ENCODE measurements at regions not wholly inside any gene's neighbourhood (a gene's known extent, or its start where the extent isn't known, plus 50 kb on each side); places are given as distances from the start of the nearest gene placed in this dataset.

DNA sequence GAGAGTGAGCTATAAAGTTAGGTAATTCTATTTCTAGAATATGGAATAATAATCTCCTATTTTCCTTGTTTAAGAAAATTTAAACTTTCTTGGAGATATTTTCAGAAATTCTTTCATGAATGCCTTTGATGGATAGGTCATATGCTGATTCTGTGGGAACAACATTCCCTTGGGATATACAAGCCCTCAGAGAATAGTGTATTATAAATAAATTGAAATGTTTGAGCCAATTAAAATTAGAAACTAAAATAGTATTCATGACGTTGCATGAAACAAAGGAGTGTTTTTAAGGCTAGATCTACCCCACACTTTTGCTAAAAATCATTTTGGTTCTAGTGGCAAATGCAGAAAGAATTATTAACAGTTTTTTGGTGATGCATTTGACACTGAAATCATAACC, 269.3 kb upstream of the ANO3 start:
- DNase-seq, result no peak

DNA sequence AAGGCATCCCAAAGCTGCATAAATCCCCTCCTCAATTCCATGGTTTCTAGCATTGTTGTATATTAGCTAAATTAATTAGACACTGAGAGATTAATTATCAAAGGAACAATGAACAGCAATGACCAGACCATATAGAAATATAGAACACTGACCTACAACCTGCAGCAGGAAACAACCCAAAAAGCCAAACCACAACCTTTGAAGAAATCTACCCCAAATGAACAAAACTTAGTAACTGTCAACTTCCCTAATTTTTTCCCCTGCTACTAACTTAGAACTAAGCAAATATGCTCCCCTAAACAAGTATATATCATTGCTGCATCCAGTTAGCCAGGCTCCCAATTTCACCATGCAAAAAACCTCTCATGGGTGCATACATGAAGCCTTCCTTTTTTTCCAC, 268.0 kb upstream of the ANO3 start:
- no peak for DNase-seq

DNA sequence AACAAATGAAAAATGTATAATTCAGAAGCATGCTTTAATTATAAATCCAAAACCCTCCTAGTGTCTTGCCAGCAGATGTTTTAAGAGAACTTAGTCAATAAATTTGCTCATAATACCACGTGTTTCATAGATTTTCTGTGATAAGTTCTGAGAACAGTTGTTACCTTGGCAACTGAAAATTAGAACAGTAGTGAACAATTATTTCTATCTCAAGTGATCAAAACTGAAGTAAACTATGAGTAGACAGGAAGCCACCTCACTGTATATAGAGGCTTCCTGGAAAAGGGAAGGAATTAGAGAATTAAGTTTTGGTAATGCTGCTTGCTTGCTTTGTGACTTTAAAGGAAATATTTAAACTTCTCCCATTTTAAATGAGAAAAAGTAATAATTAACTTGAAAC, 266.0 kb upstream of the ANO3 start:
- DNase-seq, result no peak

DNA sequence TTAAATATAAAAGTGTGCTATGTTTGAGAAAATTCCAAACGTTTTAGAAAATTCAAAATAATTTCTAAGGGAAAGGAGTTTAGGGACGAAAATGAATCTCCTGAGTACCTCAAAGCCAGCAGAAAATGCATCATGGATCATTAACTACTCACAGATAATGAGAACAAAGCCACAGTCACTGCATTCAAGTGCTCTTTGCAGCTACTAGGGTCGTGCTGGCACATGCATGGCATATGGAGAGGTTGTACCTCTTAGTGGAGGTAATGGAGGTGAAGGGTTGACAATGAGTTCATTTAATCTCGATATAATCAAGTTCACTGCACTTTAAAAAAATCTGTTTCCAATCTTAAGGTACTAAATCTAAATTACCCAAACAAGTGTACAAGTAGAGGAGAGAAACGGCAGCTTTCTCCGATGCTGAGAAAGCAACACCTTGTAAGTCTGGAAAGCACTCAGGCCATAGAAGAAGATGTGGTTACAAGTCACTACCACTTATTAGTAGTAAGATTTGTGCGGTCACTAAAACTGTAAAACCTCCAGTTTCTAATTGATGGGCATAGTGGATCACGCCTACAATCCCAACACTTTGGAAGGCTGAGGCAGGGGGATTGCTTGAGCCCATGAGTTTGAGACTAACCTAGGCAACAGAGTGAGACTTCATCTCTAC, 261.1 kb upstream of the ANO3 start:
- DNase-seq, result no peak

DNA sequence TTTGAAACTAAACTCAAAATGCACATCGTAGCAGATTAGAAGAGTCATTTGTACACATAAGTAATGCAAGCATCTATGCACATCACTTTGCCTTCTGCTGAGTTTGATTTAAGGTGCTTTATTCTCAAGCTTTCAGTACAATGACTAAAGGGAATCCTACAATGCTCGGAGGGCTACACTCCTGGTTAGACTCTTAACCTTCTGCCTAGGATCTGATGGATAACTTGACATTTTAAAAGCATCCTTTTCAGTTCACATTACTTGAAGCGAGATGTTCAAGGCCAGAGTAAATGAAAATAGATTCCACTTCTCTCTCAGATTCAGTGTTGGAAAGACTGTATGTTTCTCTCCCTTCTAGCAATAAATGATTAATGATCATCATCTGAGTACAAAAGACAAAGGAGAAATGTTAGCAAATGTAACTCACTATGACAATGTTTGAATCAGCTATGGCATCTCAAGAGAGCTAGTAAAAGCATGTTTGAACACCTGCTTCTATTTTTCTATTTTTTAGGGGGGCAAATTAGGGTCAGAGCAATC, 259.2 kb upstream of the ANO3 start:
- no peak for DNase-seq

DNA sequence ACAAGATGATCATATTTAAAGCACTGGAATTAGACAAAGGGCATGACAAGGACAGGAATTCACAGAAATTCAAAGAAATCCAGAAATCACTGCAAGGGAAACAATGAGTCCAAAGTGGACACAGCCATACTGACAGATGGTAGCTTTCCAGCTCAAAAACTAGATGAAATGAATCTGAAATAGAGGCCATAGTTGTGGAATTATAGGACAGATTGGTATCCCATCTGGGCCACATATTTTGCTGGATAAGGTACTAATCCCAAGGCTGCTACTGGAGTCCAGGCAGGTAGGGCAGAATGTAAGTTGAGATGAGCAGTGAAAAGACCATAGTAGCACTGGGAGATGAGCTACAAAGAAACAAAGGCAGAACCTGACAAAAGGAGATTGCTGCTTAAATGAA, 258.3 kb upstream of the ANO3 start:
- no peak for DNase-seq

DNA sequence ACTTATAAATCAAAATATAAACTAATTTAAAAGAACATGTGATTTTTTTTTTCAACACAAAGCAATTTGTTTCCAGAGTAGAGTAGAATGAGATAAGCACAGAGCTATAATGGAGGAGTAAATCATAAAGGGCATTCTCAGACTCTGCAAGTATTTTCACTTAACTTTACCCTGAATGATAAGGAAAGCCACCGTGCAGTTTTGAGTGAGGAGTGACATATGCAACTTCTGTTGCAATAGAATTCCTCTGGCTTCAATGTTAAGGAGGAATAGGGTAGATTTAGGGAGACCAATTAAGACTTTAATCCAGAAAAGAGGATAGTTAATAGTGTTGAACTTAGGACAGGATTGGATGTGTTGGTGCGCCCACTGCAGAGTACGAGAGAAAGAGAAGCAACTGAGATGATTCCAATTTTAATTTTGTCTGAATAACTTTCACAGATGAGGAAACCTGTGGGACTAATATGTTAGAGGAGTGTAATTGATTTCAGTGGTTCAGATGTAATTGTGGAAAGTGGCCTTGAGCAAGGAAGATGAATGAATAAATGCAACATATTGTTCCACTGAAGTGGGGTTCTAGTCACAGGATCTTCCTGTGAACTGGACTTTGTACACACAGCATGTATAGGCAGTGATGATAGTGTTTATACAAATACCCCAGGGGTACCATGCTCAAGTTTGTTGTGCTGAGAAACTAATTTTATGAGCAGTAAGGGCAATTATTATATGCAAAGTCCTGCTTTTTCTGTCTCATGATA, 255.5 kb upstream of the ANO3 start:
- DNase-seq, result no peak

DNA sequence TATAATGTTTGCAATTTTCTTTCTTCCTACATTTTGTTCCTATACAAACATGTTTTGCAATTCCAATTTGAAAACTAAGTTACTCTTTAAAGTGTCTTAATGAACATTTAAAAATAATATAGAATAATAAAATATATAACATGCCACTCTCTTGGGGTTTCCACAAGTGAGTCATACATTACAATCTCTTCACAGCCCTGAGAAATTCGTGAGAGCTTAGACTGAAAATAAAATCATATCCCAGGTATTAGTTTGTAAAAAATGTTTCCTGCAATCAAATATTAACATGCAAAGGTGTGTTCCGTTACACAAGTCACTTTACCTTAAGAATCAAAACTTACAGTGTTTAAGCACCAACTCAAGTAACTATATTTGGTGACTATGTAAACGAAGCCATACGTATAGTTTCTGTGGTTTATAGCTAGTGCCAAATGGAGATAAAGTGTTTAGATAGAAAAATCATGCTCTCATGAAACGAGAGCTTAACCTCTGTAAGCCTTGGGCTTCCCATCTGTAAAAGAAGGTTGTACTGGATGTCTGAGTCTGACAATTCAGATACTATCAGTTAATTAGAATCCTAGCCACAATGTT, 253.6 kb upstream of the ANO3 start:
- no peak for DNase-seq

DNA sequence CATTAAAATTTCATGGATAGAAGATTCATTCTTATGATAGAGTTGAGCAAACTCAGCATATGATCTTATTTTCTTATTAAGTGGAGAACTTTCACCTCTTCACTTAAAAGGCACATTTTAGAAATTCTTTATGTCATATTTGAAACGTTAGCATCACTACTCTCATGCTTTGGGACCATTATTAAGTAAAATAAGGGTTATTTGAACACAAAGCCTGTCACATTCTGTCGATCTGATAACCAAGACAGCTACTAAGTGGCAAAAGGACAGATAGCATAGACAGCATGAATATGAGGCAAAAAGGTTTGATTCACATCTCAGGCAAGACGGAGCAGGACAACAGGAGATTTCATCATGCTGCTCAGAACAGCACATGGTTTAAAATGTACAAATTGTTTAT, 247.6 kb upstream of the ANO3 start:
- DNase-seq, result no peak

DNA sequence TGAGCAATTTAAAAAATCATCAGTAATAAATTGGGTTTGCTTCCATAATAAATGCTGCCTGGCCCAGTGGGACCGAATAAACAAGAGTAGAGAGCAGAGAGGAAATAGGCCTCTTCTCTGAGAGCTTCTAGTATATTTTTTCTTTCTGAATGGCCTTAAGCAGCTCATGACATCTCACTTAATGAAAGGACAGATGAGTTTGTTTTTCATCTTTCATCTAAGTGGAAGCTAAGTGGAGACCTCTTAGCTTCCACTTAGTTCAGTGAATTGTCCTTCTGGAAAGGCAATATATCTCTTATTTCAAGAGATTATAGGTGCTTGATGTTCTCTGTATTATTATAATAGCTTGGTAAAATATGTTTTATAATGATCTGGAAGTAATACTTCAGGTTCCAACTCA, 245.9 kb upstream of the ANO3 start:
- no peak for DNase-seq

DNA sequence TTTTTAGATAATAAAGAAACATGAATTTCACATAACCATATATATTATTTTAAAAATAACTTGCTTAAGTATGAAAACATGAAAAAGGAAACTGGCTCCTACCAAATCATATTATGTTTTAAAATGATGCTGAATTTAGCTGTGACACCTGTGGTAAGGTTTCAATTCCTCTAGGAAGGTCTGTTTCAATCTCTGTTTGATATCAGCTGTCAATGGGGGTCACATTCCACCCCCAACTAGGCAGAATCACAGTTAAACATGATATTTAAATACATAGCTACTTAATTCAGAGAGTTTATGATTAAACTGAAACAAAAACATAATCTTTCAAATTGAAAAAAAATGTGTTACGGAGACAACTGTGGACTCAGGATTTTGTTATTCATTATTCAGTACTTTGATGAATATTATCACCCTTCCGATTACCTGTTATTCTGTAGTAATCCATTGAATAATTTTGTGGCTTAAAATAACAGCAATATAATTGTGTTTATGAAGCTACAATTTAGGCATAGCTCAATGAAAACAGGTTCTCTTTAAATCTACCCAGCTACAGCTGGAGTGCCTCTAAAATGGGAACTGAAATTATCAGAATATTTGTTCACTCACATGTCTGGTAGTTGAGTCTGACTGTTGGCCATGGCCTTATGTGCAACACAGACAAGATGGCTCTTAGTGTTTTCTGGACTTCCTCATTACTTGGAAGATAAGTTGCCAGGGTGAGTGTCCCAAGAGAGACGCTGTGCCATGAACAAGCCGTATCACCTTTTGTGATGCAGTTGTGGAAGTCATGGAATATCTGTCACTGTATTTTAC, 244.6 kb upstream of the ANO3 start:
- DNase-seq, result no peak

DNA sequence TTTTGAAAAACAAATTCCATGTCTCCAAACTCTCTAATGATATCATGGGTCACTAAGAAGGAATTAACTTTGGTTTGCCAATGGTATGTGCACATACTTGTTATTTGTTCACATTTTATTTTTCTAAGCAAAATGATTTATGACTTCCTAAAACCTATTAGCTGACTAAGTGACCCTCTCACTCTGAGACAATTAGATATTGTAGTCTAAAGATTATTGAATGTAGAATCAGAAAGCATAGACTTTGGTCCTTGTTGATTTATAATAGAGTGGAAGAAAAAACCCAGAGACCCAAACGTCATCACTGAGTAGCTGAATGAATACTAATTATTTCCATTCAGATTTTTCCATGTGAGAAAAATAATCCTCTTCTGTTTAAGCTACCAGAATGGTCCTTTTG, 243.5 kb upstream of the ANO3 start:
- no peak for DNase-seq

DNA sequence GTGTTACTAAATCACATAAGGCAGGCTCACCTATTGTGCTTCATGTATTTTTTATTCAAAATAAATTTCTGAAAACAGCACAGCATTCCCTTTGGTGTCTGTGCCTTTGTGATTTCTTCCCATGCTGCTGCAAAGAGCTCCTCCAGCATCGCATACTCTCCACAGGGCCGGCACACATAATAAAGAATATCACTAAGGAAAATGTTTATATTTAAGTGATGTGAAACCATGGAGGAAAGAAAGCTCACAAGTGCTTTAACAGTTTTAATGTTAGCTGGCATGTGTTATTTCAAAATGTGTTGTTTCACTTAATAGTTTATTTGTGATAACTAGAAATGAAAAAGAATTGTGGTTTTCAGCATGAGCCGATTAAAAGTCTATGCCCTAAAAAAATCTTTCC, 241.3 kb upstream of the ANO3 start:
- no peak for DNase-seq

DNA sequence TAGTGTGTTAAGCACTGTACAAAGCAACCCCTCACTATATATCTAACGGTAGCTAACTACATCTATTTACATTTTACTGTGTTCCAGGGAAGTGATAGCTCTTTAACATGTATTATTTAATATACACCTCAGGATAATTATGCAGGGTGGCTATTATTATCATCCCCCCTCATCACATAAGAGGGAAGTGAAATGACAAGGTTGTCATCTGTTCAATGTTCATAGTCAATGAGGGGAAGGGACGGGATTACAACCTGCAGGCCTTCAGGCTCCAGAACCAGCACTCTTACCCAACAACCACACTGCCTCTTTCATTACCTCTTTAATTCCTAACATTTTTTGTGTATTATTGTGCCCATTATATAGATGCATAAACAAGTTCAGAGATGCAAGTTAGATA, 238.7 kb upstream of the ANO3 start:
- DNase-seq, result no peak

DNA sequence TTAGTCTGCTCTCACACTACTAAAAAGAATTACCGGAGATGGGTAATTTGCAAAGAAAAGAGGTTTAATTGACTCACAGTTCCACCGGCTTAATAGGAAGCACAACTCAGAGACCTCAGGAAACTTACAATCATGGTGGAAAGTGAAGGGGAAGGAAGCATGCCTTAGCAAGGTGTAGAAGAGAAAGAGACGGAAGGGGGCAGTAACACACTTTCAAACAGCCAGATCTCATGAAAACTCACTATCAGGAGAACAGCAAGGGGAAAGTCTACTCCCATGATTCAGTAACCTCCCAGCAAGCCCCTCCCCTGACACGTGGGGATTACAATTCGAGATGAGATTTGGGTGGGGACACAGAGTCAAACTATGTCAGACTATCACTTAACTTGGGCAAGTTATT, 236.6 kb upstream of the ANO3 start:
- no peak for DNase-seq

DNA sequence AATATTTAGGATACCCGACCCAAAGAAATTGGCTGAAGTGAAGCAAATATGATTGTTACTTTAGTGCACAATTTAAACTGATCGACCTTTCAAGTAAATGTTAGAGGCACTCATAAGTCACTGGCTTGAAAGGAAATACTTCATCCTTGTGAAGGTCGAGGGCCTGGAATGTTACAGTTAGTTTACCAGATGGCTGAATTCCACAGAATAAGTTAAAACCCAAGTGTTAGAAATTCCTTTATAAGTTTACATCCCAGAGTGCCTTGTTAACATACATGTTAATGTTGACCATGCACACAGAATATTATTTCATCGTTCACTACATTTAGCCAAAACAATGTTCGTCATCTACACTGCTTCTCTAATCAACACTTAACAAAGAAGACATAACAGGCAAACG, 235.5 kb upstream of the ANO3 start:
- DNase-seq, result no peak

DNA sequence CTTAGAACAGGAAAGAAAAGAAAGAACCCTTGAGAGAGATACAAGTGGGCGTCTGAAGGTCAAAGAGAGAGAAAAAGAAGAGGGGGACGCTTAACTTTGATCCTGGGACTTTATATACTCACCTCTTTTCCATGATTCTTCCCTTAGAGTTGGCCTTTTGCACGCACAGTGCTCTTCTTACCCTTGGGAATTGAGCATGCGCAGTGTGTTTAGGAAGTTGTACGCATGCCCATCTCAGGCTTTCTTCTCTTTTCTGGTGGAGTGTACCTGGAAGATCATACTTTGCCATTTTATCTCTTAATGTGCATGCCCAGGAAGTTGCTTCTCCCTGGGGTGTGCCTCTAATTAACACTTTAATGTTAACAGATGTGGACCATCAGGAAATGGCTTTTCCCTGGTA, 229.6 kb upstream of the ANO3 start:
- no peak for DNase-seq

DNA sequence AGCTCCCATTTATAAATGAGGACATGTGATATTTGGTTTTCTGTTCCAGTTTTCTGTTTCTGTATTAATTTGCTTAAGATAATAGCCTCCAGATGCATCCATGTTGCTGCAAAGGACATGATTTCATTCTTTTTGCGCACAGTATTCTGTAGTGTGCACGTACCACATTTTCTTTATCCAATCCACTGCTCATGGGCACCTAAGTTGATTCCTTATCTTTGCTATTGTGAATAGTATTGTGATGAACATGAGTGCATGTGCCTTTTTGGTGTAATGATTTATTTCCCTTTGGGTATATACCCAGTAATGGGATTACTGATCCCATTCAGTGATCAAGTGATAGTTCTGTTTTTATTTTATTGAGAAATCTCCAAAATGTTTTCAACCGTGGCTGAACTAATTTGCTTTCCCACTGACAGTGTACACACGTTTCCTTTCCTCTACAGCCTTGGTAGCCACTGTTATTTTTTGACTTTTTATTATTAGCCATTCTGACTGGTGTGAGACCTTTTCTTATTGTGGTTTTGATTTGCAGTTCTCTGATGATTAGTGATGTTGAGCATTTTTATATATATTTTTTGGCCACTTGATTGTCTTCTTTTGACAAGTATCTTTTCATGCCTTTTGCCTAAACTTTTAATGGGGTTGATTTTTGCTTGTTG, 226.0 kb upstream of the ANO3 start:
- DNase-seq, result no peak

DNA sequence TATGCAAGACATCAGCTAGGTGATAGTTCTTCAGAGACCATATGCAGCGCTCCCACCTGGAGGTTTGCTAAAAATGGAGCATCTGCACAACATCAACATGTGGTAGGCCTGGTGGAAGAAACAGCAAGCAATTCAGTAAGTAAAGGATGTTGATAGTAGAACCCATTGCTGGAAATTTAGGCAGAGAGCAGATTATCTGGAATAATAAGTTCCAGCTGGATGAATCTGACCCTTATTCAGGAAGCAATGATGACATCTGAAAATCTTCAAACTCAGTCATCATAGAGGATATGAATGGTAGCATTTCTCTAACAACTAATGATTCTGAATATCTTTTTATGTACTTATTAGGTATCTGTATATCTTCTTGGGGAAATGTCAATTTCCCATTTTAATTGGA, 225.2 kb upstream of the ANO3 start:
- no peak for DNase-seq

DNA sequence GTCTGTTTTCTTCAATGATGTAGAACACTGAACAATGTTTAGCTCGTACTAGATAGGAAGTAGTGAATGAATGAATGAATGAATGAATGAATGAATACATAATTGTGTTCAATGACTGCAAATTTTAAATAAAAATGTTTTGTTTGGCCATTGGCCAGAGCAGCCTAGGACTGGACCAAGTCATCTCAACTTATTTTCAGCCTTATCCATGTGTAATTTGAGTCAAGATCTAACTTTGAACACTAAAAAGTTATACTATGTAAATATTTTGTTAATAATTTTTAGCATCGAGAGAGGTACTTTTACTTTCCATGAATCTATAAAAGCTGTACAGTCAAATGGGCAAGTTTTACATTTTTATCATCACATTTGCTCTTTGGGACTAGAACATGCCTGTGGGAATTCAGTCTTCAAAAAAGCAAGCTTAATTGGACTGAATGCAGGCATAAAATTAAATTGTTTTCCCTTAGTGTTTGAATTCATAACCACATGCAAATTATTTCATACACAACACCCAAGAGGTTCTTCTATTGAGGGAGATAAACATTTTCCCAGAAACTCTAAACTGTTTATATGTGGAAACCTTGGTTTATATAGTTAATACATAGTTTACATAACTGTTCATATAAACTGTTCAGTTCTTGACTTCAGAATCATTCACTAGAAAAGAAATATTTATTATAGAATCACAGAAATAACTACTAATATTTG, 222.1 kb upstream of the ANO3 start:
- no peak for DNase-seq

DNA sequence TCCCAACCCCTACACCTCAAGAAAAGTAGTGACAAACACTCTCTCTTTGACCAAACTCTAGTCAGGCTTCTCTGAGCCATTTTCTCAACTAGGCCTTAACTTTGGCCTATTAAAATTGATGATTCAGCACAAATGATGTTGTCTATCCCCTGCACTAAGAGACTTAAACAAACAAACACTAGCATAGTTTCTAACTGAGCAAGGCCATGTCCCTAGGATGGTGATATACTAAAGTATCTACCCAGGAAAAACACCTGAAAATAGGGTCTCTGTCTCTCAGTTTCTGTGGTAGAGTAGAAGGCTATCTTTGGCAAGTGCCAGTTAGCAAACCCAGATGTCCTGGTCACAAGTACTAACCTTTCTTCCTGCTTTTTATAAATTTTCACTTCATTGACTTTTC, 219.7 kb upstream of the ANO3 start:
- no peak for DNase-seq

DNA sequence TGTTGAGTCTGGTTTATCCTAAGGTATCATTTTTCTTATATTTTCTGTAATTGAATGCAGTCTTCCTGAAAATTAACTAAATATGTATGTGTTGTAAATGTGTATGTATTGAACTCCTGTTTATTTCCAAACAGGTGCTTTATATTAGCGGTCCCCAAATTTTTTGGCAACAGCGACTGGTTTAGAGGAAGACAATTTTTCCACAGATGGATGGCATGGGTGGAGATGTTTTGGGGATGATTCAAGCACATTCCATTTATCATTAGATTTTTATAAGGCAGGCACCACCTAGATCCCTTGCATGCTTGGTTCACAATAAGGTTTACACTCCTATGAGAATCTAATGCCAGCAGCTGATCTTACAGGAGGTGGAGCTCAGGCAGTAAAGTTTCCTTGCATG, 210.5 kb upstream of the ANO3 start:
- DNase-seq, result no peak
